ENCODE measurements at regions not wholly inside any gene's neighbourhood (a gene's known extent, or its start where the extent isn't known, plus 50 kb on each side); places are given as distances from the start of the nearest gene placed in this dataset.

DNA sequence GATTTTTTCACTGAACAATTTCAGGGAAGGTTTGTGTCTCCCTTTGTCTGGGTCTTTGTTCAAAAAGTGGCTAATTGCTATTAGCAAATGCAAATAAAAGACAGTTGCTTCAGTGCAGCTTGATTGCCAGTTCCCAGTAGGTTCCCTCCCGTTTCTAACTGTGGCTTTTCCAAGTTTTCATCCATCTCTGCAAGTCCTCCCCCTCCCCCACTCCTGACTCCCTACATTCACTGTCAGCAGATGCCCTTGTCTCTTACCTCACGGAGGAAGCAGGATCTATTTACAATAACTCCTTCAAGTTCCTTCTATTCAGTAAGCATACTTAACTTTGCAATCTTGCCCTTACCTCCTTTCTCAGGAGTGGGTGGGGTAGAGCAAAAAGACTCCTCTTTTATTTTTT, 55.4 kb upstream of the SCEL start:
- Histone ChIP-seq H3K4me1 (peaks cover 0 to 6% of the 10 kb centered on the region in 2 donors), H3K27ac (no peak overlapping the region), H3K4me3 (no peak overlapping the region), H3K36me3 (no peaks in the 10 kb centered on the region), H3K27me3 (no peaks in the 10 kb centered on the region), H3K9me3 (no peaks in the 10 kb centered on the region)
- intact Hi-C loops (cut with DNase I), result no loop called here
- TF ChIP-seq, protein P1, sequence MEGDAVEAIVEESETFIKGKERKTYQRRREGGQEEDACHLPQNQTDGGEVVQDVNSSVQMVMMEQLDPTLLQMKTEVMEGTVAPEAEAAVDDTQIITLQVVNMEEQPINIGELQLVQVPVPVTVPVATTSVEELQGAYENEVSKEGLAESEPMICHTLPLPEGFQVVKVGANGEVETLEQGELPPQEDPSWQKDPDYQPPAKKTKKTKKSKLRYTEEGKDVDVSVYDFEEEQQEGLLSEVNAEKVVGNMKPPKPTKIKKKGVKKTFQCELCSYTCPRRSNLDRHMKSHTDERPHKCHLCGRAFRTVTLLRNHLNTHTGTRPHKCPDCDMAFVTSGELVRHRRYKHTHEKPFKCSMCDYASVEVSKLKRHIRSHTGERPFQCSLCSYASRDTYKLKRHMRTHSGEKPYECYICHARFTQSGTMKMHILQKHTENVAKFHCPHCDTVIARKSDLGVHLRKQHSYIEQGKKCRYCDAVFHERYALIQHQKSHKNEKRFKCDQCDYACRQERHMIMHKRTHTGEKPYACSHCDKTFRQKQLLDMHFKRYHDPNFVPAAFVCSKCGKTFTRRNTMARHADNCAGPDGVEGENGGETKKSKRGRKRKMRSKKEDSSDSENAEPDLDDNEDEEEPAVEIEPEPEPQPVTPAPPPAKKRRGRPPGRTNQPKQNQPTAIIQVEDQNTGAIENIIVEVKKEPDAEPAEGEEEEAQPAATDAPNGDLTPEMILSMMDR (IDR thresholded peaks at IDR 0.05), result no peak
- no peak for DNase-seq (ENCODE audit: low spot score in 2 of 2)

DNA sequence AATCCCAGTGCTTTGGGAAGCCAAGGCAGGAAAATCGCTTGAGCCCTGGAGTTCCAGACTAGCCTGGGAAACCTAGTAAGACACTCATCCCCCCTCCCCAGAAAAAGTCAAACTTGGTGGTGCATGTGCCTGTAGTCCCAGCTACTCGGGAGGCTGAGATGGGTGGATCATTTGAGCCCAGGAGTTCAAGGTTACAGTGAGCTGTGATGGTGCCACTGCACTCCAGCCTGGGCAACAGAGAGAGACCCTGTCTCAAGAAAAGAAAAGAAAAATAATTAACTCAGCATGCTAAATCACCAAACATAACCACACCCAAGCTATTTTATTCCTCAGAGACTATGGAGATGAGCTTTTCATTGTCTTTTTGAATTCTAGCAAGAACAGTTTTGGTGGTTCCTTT, 56.2 kb upstream of the SCEL start:
- intact Hi-C loops (cut with DNase I), result loop anchor here (2.0 to 5.0 kb wide), 2 partner anchors 93 to 207 kb away; no protein-coding TSS in a partner anchor

DNA sequence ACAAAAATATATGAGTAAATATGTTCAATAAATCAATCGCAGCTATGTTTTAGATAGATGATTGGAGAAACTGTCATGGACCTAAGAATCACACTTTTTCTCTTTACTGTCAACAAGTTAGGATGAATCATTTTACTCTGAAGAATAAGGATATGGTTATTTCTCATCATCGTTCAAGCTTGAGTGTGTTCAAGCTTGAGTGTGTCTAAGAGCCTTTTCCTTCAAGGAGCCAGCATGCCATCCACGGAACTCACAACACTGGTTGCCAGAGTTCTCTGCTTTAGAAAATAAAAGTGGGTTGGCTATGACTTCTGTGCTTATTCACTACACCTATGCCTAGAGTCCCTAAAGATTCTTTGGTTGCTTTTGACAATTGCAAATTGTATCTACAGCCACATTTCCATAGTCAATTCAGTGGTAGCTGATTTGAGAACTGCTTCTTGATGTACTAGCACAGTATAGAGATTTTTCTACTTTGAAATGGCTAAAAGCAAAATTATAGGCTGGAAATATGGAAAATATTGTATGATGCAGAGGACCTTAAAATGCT, 58.1 kb upstream of the SCEL start:
- intact Hi-C loops (cut with DNase I), result loop anchor here (5.0 kb wide), 1 partner anchor 205 kb away; no protein-coding TSS in a partner anchor
- TF ChIP-seq, protein P1 (IDR thresholded peaks at IDR 0.05), result no peak
- Histone ChIP-seq H3K9me3 (no peaks in the 10 kb centered on the region), H3K4me1 (peaks cover 0 to 6% of the 10 kb centered on the region in 2 donors), H3K27me3 (no peaks in the 10 kb centered on the region), H3K27ac (no peak overlapping the region), H3K36me3 (no peaks in the 10 kb centered on the region), H3K4me3 (no peak overlapping the region)
- DNase-seq (ENCODE audit: low spot score in 2 of 2), result no peak

More for the DNA sequence above, 56.2 kb upstream of the SCEL start:
- H3K4me1 ChIP-seq, result peaks cover 0 to 6% of the 10 kb centered on the region in 2 donors
- no peaks in the 10 kb centered on the region for H3K9me3 ChIP-seq
- TF ChIP-seq, protein P1 (IDR thresholded peaks at IDR 0.05), result no peak
- no peaks in the 10 kb centered on the region for H3K27me3 ChIP-seq
- DNase-seq (ENCODE audit: low spot score in 2 of 2), result no peak
- no peak overlapping the region for H3K4me3 ChIP-seq
- H3K36me3 ChIP-seq, result no peaks in the 10 kb centered on the region
- no peak overlapping the region for H3K27ac ChIP-seq

DNA sequence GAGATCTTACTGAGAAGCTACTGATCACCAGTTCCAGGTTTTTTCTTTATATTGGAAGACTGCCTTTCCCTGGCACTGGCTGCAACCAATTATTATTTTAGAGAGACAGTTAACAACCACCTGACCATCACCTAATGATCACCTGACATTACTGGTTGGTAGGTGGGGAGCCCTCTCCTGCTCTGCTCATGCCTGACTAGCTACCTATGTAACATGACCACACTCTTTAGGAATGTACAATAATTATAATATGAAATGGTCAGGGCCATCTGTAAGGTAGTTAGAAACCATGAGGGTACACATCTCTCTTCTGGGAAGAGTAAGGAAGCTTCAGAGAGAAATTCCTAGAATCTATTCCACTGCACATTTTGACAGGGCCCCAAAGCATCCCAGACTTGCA, 59.0 kb upstream of the SCEL start:
- no peaks in the 10 kb centered on the region for H3K9me3 ChIP-seq
- H3K27me3 ChIP-seq, result no peaks in the 10 kb centered on the region
- intact Hi-C loops (cut with DNase I), result loop anchor here (5.0 kb wide), 1 partner anchor 204 kb away; no protein-coding TSS in a partner anchor
- H3K27ac ChIP-seq, result no peak overlapping the region
- no peak for DNase-seq (ENCODE audit: low spot score in 2 of 2)
- H3K4me3 ChIP-seq, result no peak overlapping the region
- H3K36me3 ChIP-seq, result no peaks in the 10 kb centered on the region
- TF ChIP-seq, protein P1 (IDR thresholded peaks at IDR 0.05), result no peak
- H3K4me1 ChIP-seq, result peaks cover 0 to 6% of the 10 kb centered on the region in 2 donors

DNA sequence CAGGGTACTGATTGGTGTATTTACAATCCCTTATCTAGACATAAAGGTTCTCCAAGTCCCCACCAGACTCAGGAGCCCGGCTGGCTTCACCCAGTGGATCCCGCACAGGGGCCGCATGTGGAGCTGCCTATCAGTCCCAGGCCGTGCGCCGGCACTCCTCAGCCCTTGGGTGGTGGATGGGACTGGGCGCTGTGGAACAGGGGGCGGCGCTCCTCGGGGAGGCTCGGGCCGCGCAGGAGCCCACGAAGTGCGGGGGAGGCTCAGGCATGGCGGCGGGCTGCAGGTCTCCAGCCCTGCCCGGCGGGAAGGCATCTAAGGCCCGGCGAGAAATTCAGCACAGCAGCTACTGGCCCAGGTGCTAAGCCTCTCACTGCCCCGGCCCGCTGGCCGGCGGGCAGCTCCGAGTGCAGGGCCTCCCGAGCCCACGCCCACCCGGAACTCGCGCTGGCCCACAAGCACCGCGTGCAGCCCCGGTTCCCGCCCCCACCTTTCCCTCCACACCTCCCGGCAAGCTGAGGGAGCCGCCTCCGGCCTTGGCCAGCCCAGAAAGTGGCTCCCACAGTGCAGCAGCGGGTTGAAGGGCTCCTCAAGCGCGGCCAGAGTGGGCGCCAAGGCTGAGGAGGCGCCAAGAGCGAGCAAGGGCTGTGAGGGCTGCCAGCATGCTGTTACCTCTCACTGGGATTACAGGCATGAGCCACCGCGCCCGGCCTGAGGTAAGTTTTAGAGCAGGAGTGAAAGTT, 60.0 kb upstream of the SCEL start:
- TF ChIP-seq, protein P1 (IDR thresholded peaks at IDR 0.05), result no peak
- H3K27me3 ChIP-seq, result no peaks in the 10 kb centered on the region
- peaks cover 0 to 6% of the 10 kb centered on the region in 2 donors for H3K4me1 ChIP-seq
- no peaks in the 10 kb centered on the region for H3K9me3 ChIP-seq
- intact Hi-C loops (cut with DNase I), result loop anchor here (5.0 kb wide), 1 partner anchor 203 kb away; no protein-coding TSS in a partner anchor
- no peaks in the 10 kb centered on the region for H3K36me3 ChIP-seq
- no peak for DNase-seq (ENCODE audit: low spot score in 2 of 2)
- H3K27ac ChIP-seq, result no peak overlapping the region
- no peak overlapping the region for H3K4me3 ChIP-seq
